CD4-positive, alpha-beta T cell treated with Interleukin-15 for 4 hours (primary cell): ENCODE measurements at regions not wholly inside any gene's neighbourhood (a gene's known extent, or its start where the extent isn't known, plus 50 kb on each side); places are given as distances from the start of the nearest gene placed in this dataset.
"Not testable (repeated sequence)": the region's sequence is repeated elsewhere in the genome, so short reads cannot be mapped to it uniquely, and the experiment has no call there.

ENCODE experiments used
- DNase-seq: peaks from one replicate; pipeline ENCODE4 v3.0.0-alpha.2; 2020; ENCODE audit warnings: low spot score

DNA sequence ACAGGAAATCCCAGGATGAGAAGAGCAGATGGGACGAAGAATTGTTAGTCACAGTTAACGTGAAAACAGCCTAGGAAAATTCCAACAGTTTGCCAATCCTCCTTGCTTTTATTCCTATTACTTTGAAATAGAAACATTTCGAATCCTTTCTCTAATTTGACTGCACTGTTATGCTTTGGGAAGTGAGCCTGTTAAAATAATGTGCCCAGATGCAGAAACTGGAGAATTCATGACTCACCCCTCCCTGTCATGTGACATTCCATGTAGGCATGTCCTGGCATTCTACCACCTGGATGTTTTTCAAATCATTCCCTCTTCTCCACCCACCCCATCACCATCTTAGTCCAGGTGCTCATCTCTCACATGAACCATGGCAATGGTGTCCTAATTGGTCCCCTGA, 107.3 kb downstream of the MINAR1 start:
- DNase-seq = no peak

DNA sequence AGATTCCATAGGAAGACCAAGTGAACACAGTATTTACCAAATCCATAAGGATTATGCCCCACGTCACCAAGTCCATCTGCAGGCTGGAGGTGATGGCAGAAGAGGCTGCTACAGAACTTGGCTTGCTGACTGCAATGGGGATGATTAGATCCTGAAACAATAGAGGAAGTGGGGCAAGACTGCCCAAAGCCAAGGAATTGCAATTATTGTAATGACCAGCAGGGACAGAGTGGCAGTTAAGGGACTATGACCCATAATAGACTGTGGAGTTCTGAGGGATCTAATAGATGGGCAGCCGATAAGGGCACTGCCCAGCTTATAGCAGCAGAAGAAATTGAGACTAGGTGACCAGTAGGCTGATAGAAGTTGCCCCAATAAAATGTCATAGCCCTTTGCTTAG, 108.4 kb downstream of the MINAR1 start:
- DNase-seq = no peak

DNA sequence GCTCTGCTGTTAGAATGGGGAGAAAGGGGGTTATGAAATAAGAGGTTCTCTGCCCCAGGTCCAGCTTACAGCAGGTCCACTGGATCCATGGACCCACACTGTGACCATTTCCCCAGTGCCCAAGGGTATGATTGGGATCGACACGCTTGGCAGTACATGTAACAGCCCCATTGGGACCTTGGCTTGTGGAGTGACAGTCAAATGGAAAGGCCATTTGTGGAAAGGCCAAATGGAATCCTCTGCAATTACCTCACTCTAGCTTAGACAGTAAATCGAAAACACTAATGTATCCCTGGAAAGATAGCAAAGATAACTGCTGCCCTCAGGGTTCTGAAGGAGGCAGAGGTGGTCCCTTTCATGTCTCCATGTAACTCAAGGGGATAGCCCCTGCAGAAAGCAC, 109.1 kb downstream of the MINAR1 start:
- no peak for DNase-seq

GRCh38 chr15:79543097-79543496, 111.0 kb downstream of the MINAR1 start:
- no peak for DNase-seq

DNA sequence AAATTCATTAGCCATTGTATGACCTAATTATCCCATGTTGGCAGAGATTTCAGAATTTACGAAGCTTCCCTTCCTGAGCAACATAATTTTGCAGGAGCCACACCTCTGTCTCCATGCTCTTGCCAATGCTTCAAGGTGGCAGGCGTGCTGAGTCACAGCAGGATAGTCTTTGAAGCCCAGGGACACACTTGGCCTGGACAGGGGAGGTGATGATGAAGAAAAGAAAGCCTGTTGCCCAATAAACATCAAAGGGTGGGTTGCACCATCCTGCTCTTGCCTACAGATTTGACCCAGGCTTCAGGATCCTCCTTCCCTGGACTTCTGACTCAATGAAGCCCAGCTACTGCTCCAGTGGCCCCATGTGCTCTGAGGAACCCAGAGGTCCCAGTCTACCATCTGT, 117.1 kb downstream of the MINAR1 start:
- no peak for DNase-seq

GRCh38 chr15:79560384-79560783, 128.2 kb downstream of the MINAR1 start:
- no peak for DNase-seq

DNA sequence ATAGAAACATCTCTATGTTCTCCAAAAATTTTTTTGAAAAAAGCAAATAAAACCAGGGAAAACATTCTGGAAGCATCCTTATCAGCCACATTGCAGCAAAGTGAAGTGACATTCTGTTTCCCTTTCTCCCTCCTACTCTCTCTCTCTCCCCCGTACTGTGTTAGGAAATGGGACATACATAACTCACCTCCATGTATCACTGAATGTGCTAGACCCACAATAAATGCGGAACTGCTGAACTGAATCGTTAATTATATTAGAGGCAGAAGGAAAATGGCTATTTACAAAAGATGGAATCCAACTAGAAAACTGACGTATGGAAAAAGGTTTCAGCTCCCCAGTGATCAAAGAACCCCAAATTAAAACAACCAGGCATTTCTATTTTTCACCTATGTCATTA, 129.8 kb downstream of the MINAR1 start:
- no peak for DNase-seq

DNA sequence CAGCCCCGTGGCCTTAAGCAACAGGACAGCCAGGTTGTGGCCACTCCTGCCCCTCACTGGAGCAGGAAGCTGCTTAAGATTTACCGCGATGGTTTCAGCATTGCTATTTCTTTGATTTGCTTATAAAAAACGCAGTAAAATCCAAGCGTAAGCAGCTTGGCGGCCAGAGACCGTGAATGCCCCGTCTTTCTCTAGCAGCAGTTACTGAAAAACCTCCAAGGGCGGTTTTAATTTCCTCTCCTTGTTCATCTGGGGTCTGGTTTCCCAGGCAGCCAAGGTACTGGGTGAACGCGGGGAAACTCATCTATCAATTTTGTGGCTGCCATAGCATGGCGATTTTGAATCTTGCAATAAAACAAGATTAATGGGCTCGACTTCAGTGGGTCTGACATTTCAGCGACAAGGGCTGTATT, 130.3 kb downstream of the MINAR1 start:
- DNase-seq = no peak

GRCh38 chr15:79562899-79563298, 130.8 kb downstream of the MINAR1 start:
- no peak for DNase-seq

DNA sequence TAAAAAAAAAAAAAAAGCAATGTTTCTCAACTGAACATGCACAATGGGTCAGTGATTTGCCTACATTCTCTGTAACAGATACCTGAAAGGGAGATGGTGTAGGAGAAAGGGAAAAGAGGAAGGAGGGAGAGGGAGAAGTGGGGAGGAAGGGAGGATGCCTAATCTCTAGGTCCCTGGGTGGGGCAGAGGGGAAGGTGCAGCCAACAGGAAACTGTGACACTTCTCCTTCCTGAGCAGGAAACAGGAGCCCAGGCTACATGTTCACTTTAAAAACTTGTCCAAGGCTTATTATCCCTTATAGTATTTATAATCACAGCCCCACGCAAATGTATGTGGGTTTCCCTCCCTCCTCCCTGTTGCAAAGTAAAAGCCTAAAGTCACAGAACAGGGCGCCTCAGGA, 137.9 kb downstream of the MINAR1 start:
- no peak for DNase-seq

DNA sequence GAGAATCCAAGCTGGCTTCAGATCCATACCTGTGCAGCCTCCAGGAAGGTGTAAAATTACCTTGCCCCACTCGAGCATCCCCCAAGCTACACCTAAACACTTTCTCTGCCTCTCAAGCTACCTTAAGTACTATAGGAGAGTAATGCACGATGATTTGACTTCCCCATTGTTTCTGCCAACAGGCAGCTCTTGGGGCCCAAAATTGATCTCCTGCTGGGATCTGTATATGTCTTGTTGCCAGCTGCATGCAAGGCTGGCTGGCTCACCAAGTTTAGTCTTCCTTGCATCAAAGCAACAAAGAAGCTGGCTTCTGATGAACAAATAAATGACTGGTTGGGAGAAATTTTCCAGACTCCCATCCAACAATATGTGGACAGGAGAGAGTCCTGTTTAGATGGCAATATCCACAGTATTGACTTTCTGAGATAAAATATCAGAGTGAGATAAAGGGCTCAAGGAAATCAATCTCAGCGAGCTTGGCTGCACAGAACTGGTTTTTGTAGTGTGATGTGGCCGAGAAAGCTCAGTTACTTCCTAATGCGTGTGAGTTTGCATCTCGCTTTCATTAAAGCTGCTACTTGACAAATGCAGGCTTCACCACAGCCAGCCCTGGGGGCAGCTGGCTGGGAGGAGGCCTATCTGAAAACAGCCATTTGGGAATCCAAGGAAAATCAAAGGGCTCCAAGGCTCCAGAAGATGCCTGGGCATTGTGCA, 140.7 kb downstream of the MINAR1 start:
- DNase-seq = no peak

GRCh38 chr15:79574431-79575273, 142.5 kb downstream of the MINAR1 start:
- DNase-seq = not testable (repeated sequence)

GRCh38 chr15:79582650-79583049, 150.5 kb downstream of the MINAR1 start:
- DNase-seq = no peak

DNA sequence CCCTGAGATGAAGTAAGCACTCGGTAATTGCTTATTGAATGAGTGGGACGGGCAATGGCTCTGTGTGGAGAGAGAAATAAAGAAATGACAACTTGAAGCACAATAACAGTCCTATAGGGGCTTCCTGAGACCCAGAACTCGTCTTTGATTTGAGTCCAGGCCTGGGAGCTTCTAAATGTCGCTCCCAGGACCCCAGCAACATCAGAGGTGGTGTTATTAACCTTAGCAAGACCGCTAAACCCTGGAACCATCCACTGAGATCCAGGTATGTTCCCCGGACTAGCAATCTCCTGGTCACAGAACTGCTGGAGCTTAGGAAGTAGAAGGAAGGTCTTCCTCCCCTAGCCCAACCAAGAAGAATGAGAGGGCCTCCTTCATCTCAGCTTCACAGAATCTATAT, 160.0 kb downstream of the MINAR1 start:
- DNase-seq = no peak

- DNase-seq = no peak
These were observed 161.2 kb downstream of the MINAR1 start for GRCh38 chr15:79593119-79593869.

DNA sequence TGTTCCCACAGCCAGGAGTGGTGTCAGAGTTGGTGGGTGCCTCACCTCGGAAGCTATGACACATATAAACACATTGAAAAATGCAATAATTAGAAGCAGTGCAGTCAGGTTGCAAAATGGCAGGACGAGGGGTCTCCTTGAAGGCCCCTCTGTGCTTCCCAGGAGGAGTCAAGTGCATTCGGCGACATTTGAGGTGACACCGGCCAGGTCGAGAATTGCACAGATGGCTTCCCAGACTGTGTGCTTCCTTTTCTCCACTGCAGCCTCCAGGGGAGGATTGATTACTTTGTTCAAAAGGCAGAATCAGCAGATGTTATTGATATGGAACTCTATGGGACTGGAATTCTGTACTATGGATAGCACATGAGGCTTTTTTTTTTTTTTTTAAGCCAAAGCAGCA, 163.2 kb downstream of the MINAR1 start:
- no peak for DNase-seq

- DNase-seq = peak; percentile 20
These were observed 164.0 kb downstream of the MINAR1 start for GRCh38 chr15:79595995-79596622.

DNA sequence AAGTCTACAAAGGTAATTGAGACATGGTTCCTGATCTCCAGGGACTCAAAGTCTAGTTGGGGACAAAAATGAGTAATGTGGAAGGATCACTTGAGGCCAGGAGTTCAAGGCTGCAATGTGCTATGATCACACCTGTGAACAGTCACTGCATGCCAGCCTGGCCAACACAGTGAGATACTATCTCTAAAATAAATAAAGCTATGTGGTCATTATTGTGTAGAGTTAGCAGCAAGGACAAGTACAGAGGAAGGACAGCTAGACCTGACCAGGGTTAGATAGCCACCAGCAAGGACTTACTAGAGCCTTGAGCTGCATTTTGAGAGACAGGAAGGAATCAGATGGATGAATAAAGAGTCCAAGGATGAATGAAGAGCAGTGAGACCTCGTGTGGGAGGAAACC, 166.5 kb downstream of the MINAR1 start:
- no peak for DNase-seq

- DNase-seq = no peak
These were observed 169.4 kb downstream of the MINAR1 start for GRCh38 chr15:79601405-79602086.

- DNase-seq = no peak
These were observed 170.0 kb downstream of the MINAR1 start for GRCh38 chr15:79602180-79602579.

DNA sequence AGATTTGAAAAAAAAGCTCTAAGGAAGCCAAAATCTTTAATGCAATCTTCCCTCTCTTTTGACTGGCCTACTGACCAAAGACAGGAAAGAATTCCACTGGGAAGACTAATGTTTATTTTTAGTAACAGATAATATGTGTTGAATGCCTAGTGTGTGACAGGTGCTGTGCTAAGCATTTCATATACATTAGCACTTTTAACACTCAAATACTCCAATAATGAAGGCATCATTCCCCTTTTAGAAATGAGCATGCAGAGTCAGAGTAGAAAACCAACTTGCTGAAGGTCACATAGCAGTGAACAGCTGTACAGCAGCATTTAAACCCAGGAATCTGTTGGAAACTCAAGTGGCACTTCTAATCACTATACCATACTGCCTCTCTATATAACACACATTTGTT, 170.6 kb downstream of the MINAR1 start:
- no peak for DNase-seq
